NCI-H446 treated with DMSO at 0.1 percent for 48 hours (cell line): ENCODE measurements at regions not wholly inside any gene's neighbourhood (a gene's known extent, or its start where the extent isn't known, plus 50 kb on each side); places are given as distances from the start of the nearest gene placed in this dataset.
"Not testable (repeated sequence)": the region's sequence is repeated elsewhere in the genome, so short reads cannot be mapped to it uniquely, and the experiment has no call there.

Experiments used
- DNase-seq: peaks from one replicate; lab custom pipeline; 2025; lab: John Stamatoyannopoulos, UW

- no peak for DNase-seq
Measured at GRCh38 chrX:52261125-52261462, 76.4 kb downstream of the MAGED4 start.

- DNase-seq = peak; percentile 69
Measured at GRCh38 chrX:52261463-52262194, 76.9 kb downstream of the MAGED4 start.

- no peak for DNase-seq
Measured at GRCh38 chrX:52262195-52262546, 77.5 kb downstream of the MAGED4 start.

- no peak for DNase-seq
Measured at GRCh38 chrX:52263417-52263816, 78.7 kb downstream of the MAGED4 start.

- no peak for DNase-seq
Measured at GRCh38 chrX:52265713-52266112, 81.0 kb downstream of the MAGED4 start.

- not testable (repeated sequence) for DNase-seq
Measured at GRCh38 chrX:52268502-52268901, 83.8 kb downstream of the MAGED4 start.

- no peak for DNase-seq
Measured at GRCh38 chrX:52270453-52271116, 85.9 kb downstream of the MAGED4 start.

- DNase-seq = no peak
Measured at GRCh38 chrX:52271206-52271605, 86.5 kb downstream of the MAGED4 start.

- no peak for DNase-seq
Measured at GRCh38 chrX:52277666-52278065, 91.2 kb upstream of the XAGE2 start.

GRCh38 chrX:52280812-52281211 is 88.0 kb upstream of the XAGE2 start:
- DNase-seq = no peak

GRCh38 chrX:52284865-52285264 is 84.0 kb upstream of the XAGE2 start:
- no peak for DNase-seq

- DNase-seq = not testable (repeated sequence)
Measured at GRCh38 chrX:52298968-52299367, 69.9 kb upstream of the XAGE2 start.

GRCh38 chrX:52308532-52308931 is 60.3 kb upstream of the XAGE2 start:
- not testable (repeated sequence) for DNase-seq
